ENCODE measurements at regions not wholly inside any gene's neighbourhood (a gene's known extent, or its start where the extent isn't known, plus 50 kb on each side); places are given as distances from the start of the nearest gene placed in this dataset.

- no peak for TF ChIP-seq FOS (IDR thresholded peaks at IDR 0.05; ENCODE audit: low read depth, low read length)
- no peak for TF ChIP-seq CTCF (conservative IDR thresholded peaks at IDR 0.05; ENCODE audit: low read depth, low read length)
- TF ChIP-seq NFE2L2 (IDR thresholded peaks at IDR 0.05; ENCODE audit: low read depth, low read length): no peak
- TF ChIP-seq CHD1 (IDR thresholded peaks at IDR 0.05; ENCODE audit: low read depth, low read length): no peak
- no peak for TF ChIP-seq RCOR1 (IDR thresholded peaks at IDR 0.05; ENCODE audit: insufficient replicate concordance, low read length)
These were observed 219.8 kb downstream of the C9orf50 start (continued) for GRCh38 chr9:129400971-129401622.
